ENCODE measurements at regions not wholly inside any gene's neighbourhood (a gene's known extent, or its start where the extent isn't known, plus 50 kb on each side); places are given as distances from the start of the nearest gene placed in this dataset.
A peak's percentile ranks its signal among the peaks of the same experiment; 100 is the strongest.

DNA sequence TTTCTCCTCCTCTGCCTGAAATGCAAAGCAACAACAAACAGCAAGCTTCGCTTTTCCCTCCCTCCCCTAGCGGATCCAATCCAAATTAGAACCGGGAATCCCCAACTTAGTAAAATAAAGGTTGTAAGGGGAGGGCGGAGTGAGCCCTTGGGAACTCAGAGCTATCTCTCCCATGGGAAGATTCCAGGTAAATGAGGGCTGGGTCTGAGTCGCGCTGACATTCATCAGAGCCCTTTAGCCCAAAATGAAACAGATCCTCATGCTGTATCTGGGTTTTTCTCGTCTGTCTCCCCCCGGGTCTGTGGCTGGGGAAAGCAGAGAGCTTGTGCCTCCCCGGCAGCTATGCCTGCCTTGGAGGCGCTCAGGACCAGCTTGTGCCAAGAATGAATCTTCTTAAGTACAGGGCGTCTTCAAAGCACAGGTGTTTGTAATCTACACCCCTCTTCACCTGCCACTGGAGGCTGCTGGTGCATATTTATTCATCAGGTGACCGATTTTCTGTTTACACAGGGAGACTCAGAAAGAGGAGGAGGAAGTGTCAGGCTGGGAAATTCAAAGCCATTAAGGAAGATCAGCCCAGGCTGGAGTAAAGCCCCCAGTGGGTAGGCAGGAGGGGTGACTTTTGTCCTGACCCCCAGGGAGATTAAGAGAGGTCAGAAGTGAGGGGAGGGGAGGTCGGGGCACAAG, 55.0 kb upstream of the GSE1 start:
- TF ChIP-seq POLR2A (IDR thresholded peaks at IDR 0.05) = no peak
- TF ChIP-seq, protein P1, sequence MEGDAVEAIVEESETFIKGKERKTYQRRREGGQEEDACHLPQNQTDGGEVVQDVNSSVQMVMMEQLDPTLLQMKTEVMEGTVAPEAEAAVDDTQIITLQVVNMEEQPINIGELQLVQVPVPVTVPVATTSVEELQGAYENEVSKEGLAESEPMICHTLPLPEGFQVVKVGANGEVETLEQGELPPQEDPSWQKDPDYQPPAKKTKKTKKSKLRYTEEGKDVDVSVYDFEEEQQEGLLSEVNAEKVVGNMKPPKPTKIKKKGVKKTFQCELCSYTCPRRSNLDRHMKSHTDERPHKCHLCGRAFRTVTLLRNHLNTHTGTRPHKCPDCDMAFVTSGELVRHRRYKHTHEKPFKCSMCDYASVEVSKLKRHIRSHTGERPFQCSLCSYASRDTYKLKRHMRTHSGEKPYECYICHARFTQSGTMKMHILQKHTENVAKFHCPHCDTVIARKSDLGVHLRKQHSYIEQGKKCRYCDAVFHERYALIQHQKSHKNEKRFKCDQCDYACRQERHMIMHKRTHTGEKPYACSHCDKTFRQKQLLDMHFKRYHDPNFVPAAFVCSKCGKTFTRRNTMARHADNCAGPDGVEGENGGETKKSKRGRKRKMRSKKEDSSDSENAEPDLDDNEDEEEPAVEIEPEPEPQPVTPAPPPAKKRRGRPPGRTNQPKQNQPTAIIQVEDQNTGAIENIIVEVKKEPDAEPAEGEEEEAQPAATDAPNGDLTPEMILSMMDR (IDR thresholded peaks at IDR 0.05) = peak in 1 of 3 experiments; percentile 0
